ENCODE measurements at regions not wholly inside any gene's neighbourhood (a gene's known extent, or its start where the extent isn't known, plus 50 kb on each side); places are given as distances from the start of the nearest gene placed in this dataset.

GRCh38 chr3:151935446-151935845, 62.0 kb downstream of the SUCNR1 start:
- no peak for DNase-seq

GRCh38 chr3:151940481-151940880, 67.0 kb downstream of the SUCNR1 start:
- DNase-seq = no peak

GRCh38 chr3:151943539-151943938, 70.1 kb downstream of the SUCNR1 start:
- no peak for DNase-seq

- no peak for DNase-seq
Observed at GRCh38 chr3:151944356-151944755, 70.9 kb downstream of the SUCNR1 start.

GRCh38 chr3:151946606-151947005, 73.2 kb downstream of the SUCNR1 start:
- no peak for DNase-seq

- no peak for DNase-seq
Observed at GRCh38 chr3:151949706-151950105, 76.3 kb downstream of the SUCNR1 start.

GRCh38 chr3:151955356-151955755, 81.9 kb downstream of the SUCNR1 start:
- DNase-seq = no peak

GRCh38 chr3:151960961-151961580, 87.6 kb downstream of the SUCNR1 start:
- no peak for DNase-seq

GRCh38 chr3:151962352-151962751, 88.9 kb downstream of the SUCNR1 start:
- DNase-seq = no peak

GRCh38 chr3:151962912-151963311, 89.5 kb downstream of the SUCNR1 start:
- DNase-seq = no peak

GRCh38 chr3:151964743-151965142, 91.3 kb downstream of the SUCNR1 start:
- no peak for DNase-seq

GRCh38 chr3:151969026-151969642, 95.7 kb downstream of the SUCNR1 start:
- no peak for DNase-seq

GRCh38 chr3:151971814-151972579, 98.6 kb downstream of the SUCNR1 start:
- DNase-seq = peak; percentile 38

- DNase-seq = no peak
Observed at GRCh38 chr3:151974067-151974466, 100.6 kb downstream of the SUCNR1 start.

GRCh38 chr3:151976211-151977050, 103.0 kb downstream of the SUCNR1 start:
- no peak for DNase-seq

- no peak for DNase-seq
Observed at GRCh38 chr3:151979906-151980305, 106.5 kb downstream of the SUCNR1 start.

- no peak for DNase-seq
Observed at GRCh38 chr3:151983538-151983937, 110.1 kb downstream of the SUCNR1 start.

GRCh38 chr3:151985787-151986430, 112.5 kb downstream of the SUCNR1 start:
- no peak for DNase-seq

GRCh38 chr3:151987893-151988292, 114.5 kb downstream of the SUCNR1 start:
- no peak for DNase-seq

GRCh38 chr3:151989621-151990020, 116.2 kb downstream of the SUCNR1 start:
- no peak for DNase-seq

GRCh38 chr3:151990696-151991376, 117.4 kb downstream of the SUCNR1 start:
- DNase-seq = no peak

Measured in NCI-H510A treated with DMSO at 0.1 percent for 48 hours (cell line).